HG02759 (cell line): ENCODE measurements at regions not wholly inside any gene's neighbourhood (a gene's known extent, or its start where the extent isn't known, plus 50 kb on each side); places are given as distances from the start of the nearest gene placed in this dataset.
"Not testable (repeated sequence)": the region's sequence is repeated elsewhere in the genome, so short reads cannot be mapped to it uniquely, and the experiment has no call there.

Source experiments
- ATAC-seq: cut with Tn5 transposase; IDR thresholded peaks from one replicate; pipeline ENCODE4 v1.9.1; 2021; ENCODE audit warnings: mild to moderate bottlenecking, moderate library complexity; ENCODE audit not compliant: unreplicated experiment

DNA sequence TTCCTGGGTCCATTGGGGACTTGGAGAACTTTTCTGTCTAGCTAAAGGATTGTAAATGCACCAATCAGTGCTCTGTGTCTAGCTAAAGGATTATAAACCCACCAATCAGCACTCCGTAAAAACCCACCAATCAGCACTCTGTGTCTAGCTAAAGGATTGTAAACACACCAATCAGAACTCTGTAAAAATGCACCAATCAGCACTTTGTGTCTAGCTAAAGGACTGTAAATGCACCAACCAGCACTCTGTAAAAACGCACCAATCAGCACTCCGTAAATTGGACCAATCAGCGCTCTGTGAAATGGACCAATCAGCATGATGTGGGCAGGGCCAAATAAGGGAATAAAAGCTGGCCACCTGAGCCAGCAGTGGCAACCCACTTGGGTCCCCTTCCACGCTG, 522.4 kb upstream of the LINC00305 start:
- ATAC-seq = not testable (repeated sequence)

GRCh38 chr18:64668461-64668962, 519.6 kb upstream of the LINC00305 start:
- ATAC-seq = no peak

- ATAC-seq = no peak
These were observed 514.2 kb upstream of the LINC00305 start for GRCh38 chr18:64663086-64663485.

DNA sequence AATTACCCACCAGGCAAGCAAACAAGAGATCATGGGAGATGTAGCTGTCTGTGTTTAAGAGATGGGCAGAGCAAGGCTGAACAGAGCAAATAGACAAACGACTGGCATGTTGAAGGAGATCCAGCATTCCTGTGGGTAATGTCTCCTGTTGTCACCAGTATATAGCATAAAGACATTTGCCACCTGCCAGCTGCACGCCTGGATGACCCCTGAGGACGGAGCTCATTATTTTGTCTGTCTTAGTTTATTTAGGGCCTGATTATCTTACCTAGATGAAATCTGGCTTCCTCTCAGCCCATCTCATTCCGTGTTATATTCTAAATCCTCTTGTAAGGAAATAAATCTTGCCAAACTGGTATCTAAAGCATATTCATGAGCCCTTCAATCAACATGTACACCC, 510.3 kb upstream of the LINC00305 start:
- no peak for ATAC-seq

- no peak for ATAC-seq
These were observed 504.2 kb upstream of the LINC00305 start for GRCh38 chr18:64653068-64653467.

DNA sequence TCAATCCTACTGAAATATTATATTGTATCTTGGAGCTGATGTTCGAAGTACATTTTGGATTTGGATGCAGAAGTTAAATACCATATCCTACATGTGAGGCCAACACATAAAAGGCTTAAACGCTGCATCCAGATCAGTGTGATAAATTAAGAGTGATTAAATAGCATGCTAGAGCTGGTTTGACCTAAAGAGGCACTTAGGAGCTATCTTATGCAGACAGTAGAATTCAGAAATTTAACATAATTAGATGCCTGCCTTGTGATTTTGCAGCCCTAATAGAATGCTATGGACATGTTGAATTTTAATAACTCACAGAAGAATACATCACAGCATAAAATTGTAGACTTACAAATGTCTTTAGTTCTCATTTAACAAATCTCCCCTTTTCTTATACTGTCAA, 501.2 kb upstream of the LINC00305 start:
- no peak for ATAC-seq

DNA sequence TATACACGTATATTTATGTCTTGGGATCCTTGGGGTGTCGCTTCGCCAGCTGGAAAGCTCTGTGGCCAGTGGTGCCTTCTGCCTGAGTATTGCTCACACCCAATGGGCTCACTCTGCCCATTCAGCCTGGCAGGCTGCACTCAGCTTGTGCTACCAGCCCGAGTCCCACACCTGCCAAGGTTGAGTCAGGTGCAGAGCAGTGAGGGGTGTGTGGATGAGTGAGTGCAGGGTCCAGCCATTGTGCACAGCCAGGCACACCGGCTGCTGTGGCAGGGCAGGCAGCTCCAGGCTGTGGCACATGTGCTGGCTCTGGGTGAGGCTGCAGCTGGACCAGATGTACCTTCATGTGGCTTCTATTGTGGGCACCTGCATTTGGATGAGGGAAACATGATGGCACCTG, 496.9 kb upstream of the LINC00305 start:
- ATAC-seq = no peak

DNA sequence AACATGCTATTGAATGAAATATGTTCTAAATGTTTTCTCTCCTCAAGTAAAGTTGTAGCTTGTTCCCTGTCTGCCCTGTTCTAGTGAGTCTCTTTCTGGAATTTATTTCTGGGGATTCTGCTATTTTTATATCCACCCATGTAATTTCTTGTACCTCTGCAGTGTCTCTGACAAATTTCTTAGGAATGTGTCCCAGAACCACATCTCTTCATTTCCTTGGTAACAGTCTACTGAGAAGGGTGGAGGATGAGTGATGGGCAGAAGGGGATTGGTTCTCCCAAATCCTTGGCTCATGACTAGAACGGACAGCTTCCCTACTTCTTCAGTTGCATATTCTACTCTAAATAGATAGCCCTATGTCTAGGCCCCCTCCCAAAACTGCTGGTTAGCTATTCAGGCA, 490.6 kb upstream of the LINC00305 start:
- ATAC-seq = no peak

DNA sequence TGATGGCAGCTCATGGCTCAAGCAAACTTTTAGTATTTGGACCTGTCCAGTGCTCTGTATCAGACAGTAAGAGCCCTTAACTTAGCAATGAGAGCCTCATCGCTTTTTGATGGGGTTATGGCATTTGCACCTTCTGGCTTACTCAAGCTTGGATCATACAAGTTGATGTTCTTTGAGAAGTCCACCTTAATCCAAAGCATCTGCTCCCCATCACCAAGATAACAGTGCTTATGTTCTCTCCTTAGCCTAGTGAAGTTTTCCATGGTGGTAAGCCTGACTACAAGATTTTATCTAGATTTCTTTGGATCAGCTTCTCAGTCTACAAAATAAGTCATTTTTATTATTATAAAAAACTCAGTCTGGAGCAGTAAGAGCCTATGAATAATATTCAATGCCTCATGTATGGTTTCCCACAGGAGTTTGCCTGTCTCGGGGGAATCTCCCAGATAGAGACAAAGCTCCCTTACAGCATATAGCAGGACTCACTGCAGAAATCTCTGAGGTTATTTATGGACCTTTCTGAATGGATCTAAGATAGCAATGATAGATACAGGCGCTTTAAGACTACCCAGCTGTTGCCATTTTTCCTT, 472.2 kb upstream of the LINC00305 start:
- no peak for ATAC-seq

GRCh38 chr18:64618390-64618789, 469.5 kb upstream of the LINC00305 start:
- no peak for ATAC-seq

- no peak for ATAC-seq
These were observed 466.1 kb upstream of the LINC00305 start for GRCh38 chr18:64615021-64615420.

DNA sequence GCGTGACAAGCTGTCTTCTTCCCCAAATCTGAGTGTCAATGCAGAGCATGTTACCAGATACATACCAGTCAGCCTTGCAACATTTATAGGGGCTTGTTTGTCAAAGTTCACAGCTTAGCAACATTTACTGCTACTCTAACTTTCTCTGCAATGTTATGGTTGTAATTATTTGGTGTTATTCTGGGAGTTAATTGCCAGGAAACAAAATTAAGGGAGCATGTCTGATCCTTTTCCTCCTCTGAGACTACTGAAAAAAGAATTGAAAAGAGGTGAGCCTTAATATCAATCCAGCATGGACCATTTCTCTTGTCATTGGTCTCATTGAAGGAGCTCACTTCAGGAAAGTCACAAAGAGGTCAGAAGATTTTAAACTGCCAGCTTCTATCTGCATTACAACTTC, 465.6 kb upstream of the LINC00305 start:
- ATAC-seq = no peak

DNA sequence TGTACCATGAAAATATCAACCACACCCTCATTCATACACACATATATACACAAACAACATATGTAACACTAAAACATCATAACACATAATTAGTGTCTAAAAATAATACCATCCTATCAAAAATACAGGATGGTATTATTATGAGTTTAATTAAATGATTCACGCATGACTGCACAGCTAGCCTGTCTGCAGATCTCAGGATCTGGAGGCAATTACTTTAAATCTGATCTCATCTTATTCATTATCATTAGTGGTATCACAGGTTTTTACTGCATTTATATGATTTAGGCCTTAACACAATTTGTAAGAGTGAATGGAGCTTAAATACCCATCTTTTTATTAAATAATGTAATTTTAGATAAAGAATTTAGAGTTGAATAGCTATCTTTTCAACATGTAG, 443.4 kb upstream of the LINC00305 start:
- no peak for ATAC-seq

DNA sequence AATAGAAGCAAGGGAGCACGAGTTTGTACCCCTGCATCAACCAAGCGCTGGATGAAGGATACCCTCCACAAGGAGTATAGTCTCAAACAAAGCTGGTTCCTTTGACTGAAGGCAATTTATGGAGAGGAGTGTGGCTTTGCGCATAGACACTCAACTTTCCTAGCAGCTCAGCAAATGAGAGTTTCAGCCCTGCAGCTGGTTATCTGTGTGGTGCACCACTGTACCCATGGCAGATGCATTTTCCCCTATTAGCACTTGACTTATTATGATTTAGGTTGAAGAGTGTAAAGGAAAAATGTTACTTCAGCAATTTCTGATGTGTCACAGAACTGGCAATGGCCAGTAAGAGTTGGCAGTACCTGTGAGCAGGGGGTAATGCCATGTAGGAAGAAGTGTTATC, 440.1 kb upstream of the LINC00305 start:
- ATAC-seq = no peak

GRCh38 chr18:64566456-64566855, 417.6 kb upstream of the LINC00305 start:
- no peak for ATAC-seq

DNA sequence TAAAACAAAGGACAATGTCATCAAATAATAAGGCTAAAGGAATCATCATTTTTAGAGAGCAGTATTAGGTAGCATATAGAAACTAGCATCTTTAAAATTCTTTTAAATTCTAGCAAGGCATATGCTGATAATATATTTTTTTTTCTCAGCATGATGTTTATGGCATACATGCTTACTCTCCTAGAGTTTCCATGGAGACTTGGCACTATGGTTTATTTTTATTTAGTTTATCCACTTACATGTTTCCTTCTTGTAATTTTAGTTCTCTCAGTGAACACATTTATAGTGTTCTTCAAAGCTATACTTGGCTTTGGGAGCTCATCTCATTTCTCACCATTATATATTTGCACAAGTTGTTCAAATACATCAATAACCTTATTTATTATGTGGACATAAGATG, 413.8 kb upstream of the LINC00305 start:
- no peak for ATAC-seq

DNA sequence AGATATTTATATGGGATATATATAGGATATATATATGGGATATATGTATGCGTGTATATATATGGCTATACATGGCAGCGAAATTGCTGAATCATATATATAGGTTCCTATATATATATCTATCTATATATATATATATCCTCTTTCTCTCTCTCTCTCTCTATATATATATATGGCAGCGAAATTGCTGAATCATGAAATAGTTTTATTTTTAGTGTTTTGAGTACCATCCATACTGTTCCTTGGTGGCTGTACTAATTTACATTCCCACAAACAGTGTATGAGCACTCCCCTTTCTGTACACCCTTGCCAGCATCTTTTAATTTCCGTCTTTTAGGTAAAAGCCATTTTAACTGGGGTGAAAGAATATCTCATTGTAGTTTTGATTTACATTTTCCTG, 397.6 kb upstream of the LINC00305 start:
- ATAC-seq = no peak

GRCh38 chr18:64539847-64540246, 391.0 kb upstream of the LINC00305 start:
- ATAC-seq = no peak

GRCh38 chr18:64528646-64529045, 379.8 kb upstream of the LINC00305 start:
- no peak for ATAC-seq

DNA sequence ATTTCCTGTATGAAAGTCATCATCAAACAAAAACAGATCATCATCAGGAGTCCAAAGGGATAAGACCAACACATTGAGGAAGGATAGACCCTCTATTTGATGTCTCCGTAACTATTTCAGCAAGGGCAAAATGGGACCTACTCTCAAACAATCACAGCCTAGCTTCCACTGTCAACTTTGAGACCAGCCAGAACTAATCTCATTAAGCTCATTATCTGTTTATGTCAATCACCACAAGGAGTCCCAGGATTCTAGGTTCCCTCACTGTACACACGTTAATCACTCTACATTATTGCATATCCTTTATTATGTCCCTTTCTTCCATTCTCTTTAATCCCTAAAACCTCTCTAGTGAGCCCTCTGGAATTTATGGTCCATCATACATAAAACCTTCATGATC, 370.3 kb upstream of the LINC00305 start:
- ATAC-seq = no peak

DNA sequence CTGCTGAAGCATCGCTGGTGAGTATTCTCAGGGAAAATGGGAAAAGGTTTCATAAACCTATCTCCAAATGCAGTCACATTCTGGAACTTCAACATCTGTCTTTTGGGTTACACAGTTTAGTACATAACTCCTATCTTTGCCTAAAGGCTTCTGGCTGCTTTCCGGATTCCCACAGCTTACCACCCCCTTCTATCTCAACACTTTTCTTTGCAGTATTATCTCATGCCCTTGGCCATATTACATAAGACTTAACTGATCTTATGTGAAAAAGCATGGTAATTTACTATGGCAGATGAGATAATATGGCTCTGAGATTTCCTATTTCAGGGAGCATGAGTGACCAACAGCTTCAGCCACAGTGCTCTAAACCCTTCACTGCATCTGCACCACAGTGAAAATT, 369.3 kb upstream of the LINC00305 start:
- ATAC-seq = no peak

- ATAC-seq = no peak
These were observed 364.5 kb upstream of the LINC00305 start for GRCh38 chr18:64513401-64513800.

DNA sequence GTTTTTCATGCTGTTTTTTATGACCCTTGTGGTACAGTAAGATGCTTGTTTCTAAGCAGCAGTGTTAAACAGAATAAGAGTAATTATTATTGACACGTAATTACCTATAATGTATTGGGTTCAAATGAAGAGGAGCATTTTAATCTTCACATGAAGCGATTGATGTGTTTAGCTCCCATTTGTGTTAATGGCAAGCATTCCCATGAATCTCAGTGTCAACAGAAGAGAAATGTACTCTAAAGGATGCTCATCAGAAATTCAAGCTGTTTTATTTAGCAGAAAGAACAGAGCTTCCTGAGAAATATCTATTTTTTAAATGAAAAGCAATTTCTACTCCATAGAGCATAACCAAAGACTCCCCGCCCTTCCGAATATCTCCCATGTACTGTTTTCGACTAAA, 341.3 kb upstream of the LINC00305 start:
- ATAC-seq = no peak
